ENCODE measurements at regions not wholly inside any gene's neighbourhood (a gene's known extent, or its start where the extent isn't known, plus 50 kb on each side); places are given as distances from the start of the nearest gene placed in this dataset.

- Histone ChIP-seq H3K27me3 (ENCODE audit: control insufficient read depth in 1 of 2, insufficient read depth in 2 of 2, low read length in 1 of 2) (no peaks in the 10 kb centered on the region), H3K27ac (ENCODE audit: low read depth in 1 of 2, low read length in 2 of 2) (no peak overlapping the region), H3K4me3 (ENCODE audit: low read length in 2 of 2) (no peak overlapping the region), H3K4me1 (ENCODE audit: control insufficient read depth in 1 of 2, insufficient read depth in 2 of 2, low read length in 2 of 2) (no peaks in the 10 kb centered on the region), H3K9me3 (ENCODE audit: control insufficient read depth, low read length) (no peaks in the 10 kb centered on the region), H3K36me3 (ENCODE audit: control insufficient read depth in 1 of 2, insufficient read depth in 2 of 2, low read length in 1 of 2) (no peaks in the 10 kb centered on the region)
- WGBS, 2 donors = 82 to 90% methylated on average over 7 of the region's 7 CpGs
- DNase-seq (no peak), ATAC-seq (ENCODE audit: low FRiP score) (no peak)
- intact Hi-C loops (cut with DNase I) = no loop called here
Observed at GRCh38 chr3:176867681-176868663, 329.3 kb downstream of the TBL1XR1 start.

- intact Hi-C loops (cut with DNase I) = no loop called here
- ATAC-seq (ENCODE audit: low FRiP score) (no peak), DNase-seq (no peak)
- 87 to 88% methylated on average over 4 of the region's 4 CpGs for WGBS, 2 donors
- no peaks in the 10 kb centered on the region for H3K9me3 ChIP-seq (ENCODE audit: control insufficient read depth, low read length)
- H3K27ac ChIP-seq (ENCODE audit: low read depth in 1 of 2, low read length in 2 of 2) = no peak overlapping the region
- H3K27me3 ChIP-seq (ENCODE audit: control insufficient read depth in 1 of 2, insufficient read depth in 2 of 2, low read length in 1 of 2) = no peaks in the 10 kb centered on the region
- no peak overlapping the region for H3K4me3 ChIP-seq (ENCODE audit: low read length in 2 of 2)
- no peaks in the 10 kb centered on the region for H3K4me1 ChIP-seq (ENCODE audit: control insufficient read depth in 1 of 2, insufficient read depth in 2 of 2, low read length in 2 of 2)
- no peaks in the 10 kb centered on the region for H3K36me3 ChIP-seq (ENCODE audit: control insufficient read depth in 1 of 2, insufficient read depth in 2 of 2, low read length in 1 of 2)
Observed at GRCh38 chr3:176861137-176861536, 336.1 kb downstream of the TBL1XR1 start.

- H3K4me3 ChIP-seq (ENCODE audit: low read length in 2 of 2) = no peak overlapping the region
- ATAC-seq (ENCODE audit: low FRiP score) (no peak), DNase-seq (no peak)
- H3K9me3 ChIP-seq (ENCODE audit: control insufficient read depth, low read length) = no peaks in the 10 kb centered on the region
- H3K36me3 ChIP-seq (ENCODE audit: control insufficient read depth in 1 of 2, insufficient read depth in 2 of 2, low read length in 1 of 2) = no peaks in the 10 kb centered on the region
- no peaks in the 10 kb centered on the region for H3K27me3 ChIP-seq (ENCODE audit: control insufficient read depth in 1 of 2, insufficient read depth in 2 of 2, low read length in 1 of 2)
- H3K27ac ChIP-seq (ENCODE audit: low read depth in 1 of 2, low read length in 2 of 2) = no peak overlapping the region
- intact Hi-C loops (cut with DNase I) = no loop called here
- peaks cover 0 to 3% of the 10 kb centered on the region in 2 donors for H3K4me1 ChIP-seq (ENCODE audit: control insufficient read depth in 1 of 2, insufficient read depth in 2 of 2, low read length in 2 of 2)
Observed at GRCh38 chr3:176856721-176857120, 340.6 kb downstream of the TBL1XR1 start.

- no peaks in the 10 kb centered on the region for H3K36me3 ChIP-seq (ENCODE audit: control insufficient read depth in 1 of 2, insufficient read depth in 2 of 2, low read length in 1 of 2)
- no peak for DNase-seq
- no peaks in the 10 kb centered on the region for H3K27me3 ChIP-seq (ENCODE audit: control insufficient read depth in 1 of 2, insufficient read depth in 2 of 2, low read length in 1 of 2)
- no peak overlapping the region for H3K27ac ChIP-seq (ENCODE audit: low read depth in 1 of 2, low read length in 2 of 2)
- no peaks in the 10 kb centered on the region for H3K9me3 ChIP-seq (ENCODE audit: control insufficient read depth, low read length)
- WGBS, 2 donors = 85 to 87% methylated on average over 2 of the region's 2 CpGs
- H3K4me1 ChIP-seq (ENCODE audit: control insufficient read depth in 1 of 2, insufficient read depth in 2 of 2, low read length in 2 of 2) = peaks cover 0 to 3% of the 10 kb centered on the region in 2 donors
- no peak for ATAC-seq (ENCODE audit: low FRiP score)
- no peak overlapping the region for H3K4me3 ChIP-seq (ENCODE audit: low read length in 2 of 2)
- intact Hi-C loops (cut with DNase I) = no loop called here
Observed at GRCh38 chr3:176855901-176856486, 341.3 kb downstream of the TBL1XR1 start.

- peaks cover 0 to 3% of the 10 kb centered on the region in 2 donors for H3K4me1 ChIP-seq (ENCODE audit: control insufficient read depth in 1 of 2, insufficient read depth in 2 of 2, low read length in 2 of 2)
- no peaks in the 10 kb centered on the region for H3K36me3 ChIP-seq (ENCODE audit: control insufficient read depth in 1 of 2, insufficient read depth in 2 of 2, low read length in 1 of 2)
- DNase-seq (no peak), ATAC-seq (ENCODE audit: low FRiP score) (no peak)
- no peak overlapping the region for H3K4me3 ChIP-seq (ENCODE audit: low read length in 2 of 2)
- intact Hi-C loops (cut with DNase I) = no loop called here
- 62 to 89% methylated on average over 4 of the region's 4 CpGs for WGBS, 2 donors
- H3K27ac ChIP-seq (ENCODE audit: low read depth in 1 of 2, low read length in 2 of 2) = no peak overlapping the region
- H3K9me3 ChIP-seq (ENCODE audit: control insufficient read depth, low read length) = no peaks in the 10 kb centered on the region
- no peaks in the 10 kb centered on the region for H3K27me3 ChIP-seq (ENCODE audit: control insufficient read depth in 1 of 2, insufficient read depth in 2 of 2, low read length in 1 of 2)
Observed at GRCh38 chr3:176855213-176855612, 342.1 kb downstream of the TBL1XR1 start.

- no peak for ATAC-seq (ENCODE audit: low FRiP score)
- intact Hi-C loops (cut with DNase I) = no loop called here
- WGBS, 2 donors = 95 to 97% methylated on average over 6 of the region's 6 CpGs
Observed at GRCh38 chr3:176850498-176850897, 346.8 kb downstream of the TBL1XR1 start.

GRCh38 chr3:176848431-176849214 lies 348.7 kb downstream of the TBL1XR1 start:
- Histone ChIP-seq H3K4me1 (ENCODE audit: control insufficient read depth in 1 of 2, insufficient read depth in 2 of 2, low read length in 2 of 2) (no peaks in the 10 kb centered on the region), H3K27ac (ENCODE audit: low read depth in 1 of 2, low read length in 2 of 2) (no peak overlapping the region), H3K27me3 (ENCODE audit: control insufficient read depth in 1 of 2, insufficient read depth in 2 of 2, low read length in 1 of 2) (no peaks in the 10 kb centered on the region), H3K9me3 (ENCODE audit: control insufficient read depth, low read length) (no peaks in the 10 kb centered on the region), H3K4me3 (ENCODE audit: low read length in 2 of 2) (no peak overlapping the region), H3K36me3 (ENCODE audit: control insufficient read depth in 1 of 2, insufficient read depth in 2 of 2, low read length in 1 of 2) (no peaks in the 10 kb centered on the region)
- intact Hi-C loops (cut with DNase I) = no loop called here
- WGBS, 2 donors = 84 to 95% methylated on average over 4 of the region's 4 CpGs
- no peak for DNase-seq
- ATAC-seq (ENCODE audit: low FRiP score) = no peak

More at GRCh38 chr3:176850498-176850897, 346.8 kb downstream of the TBL1XR1 start:
- H3K36me3 ChIP-seq (ENCODE audit: control insufficient read depth in 1 of 2, insufficient read depth in 2 of 2, low read length in 1 of 2) = no peaks in the 10 kb centered on the region
- no peaks in the 10 kb centered on the region for H3K4me1 ChIP-seq (ENCODE audit: control insufficient read depth in 1 of 2, insufficient read depth in 2 of 2, low read length in 2 of 2)
- no peak for DNase-seq
- H3K27me3 ChIP-seq (ENCODE audit: control insufficient read depth in 1 of 2, insufficient read depth in 2 of 2, low read length in 1 of 2) = no peaks in the 10 kb centered on the region
- no peak overlapping the region for H3K27ac ChIP-seq (ENCODE audit: low read depth in 1 of 2, low read length in 2 of 2)
- H3K9me3 ChIP-seq (ENCODE audit: control insufficient read depth, low read length) = no peaks in the 10 kb centered on the region
- no peak overlapping the region for H3K4me3 ChIP-seq (ENCODE audit: low read length in 2 of 2)

- Histone ChIP-seq H3K27me3 (ENCODE audit: control insufficient read depth in 1 of 2, insufficient read depth in 2 of 2, low read length in 1 of 2) (no peaks in the 10 kb centered on the region), H3K4me3 (ENCODE audit: low read length in 2 of 2) (no peak overlapping the region), H3K9me3 (ENCODE audit: control insufficient read depth, low read length) (no peaks in the 10 kb centered on the region), H3K27ac (ENCODE audit: low read depth in 1 of 2, low read length in 2 of 2) (no peak overlapping the region), H3K4me1 (ENCODE audit: control insufficient read depth in 1 of 2, insufficient read depth in 2 of 2, low read length in 2 of 2) (peaks cover 0 to 6% of the 10 kb centered on the region in 2 donors), H3K36me3 (ENCODE audit: control insufficient read depth in 1 of 2, insufficient read depth in 2 of 2, low read length in 1 of 2) (no peaks in the 10 kb centered on the region)
- no peak for ATAC-seq (ENCODE audit: low FRiP score)
- intact Hi-C loops (cut with DNase I) = no loop called here
- no peak for DNase-seq
- WGBS, 2 donors = 97 to 98% methylated on average over 2 of the region's 2 CpGs
Observed at GRCh38 chr3:176842914-176843313, 354.4 kb downstream of the TBL1XR1 start.

Data from aorta (tissue), 5 donors.